Thyroid gland (tissue), 4 donors: ENCODE measurements at regions not wholly inside any gene's neighbourhood (a gene's known extent, or its start where the extent isn't known, plus 50 kb on each side); places are given as distances from the start of the nearest gene placed in this dataset.
"Not testable (repeated sequence)": the region's sequence is repeated elsewhere in the genome, so short reads cannot be mapped to it uniquely, and the experiment has no call there.

Experiments
- DNase-seq, 2 donors: peaks; one replicate each; pipeline ENCODE4 v3.0.0-alpha.2; 2019
- H3K27ac ChIP-seq, 3 donors: fragments of 200-600 bp; sonication (generic); 1 replicate in 2 of 3; 2 replicates in 1 of 3; pipeline ENCODE4 v1.5.1; 2016 to 2019; ENCODE audit warnings: mild to moderate bottlenecking in 1 of 3, moderate library complexity in 1 of 3
- H3K27me3 ChIP-seq: fragments of 200-600 bp; sonication (generic); one replicate; pipeline ENCODE4 v1.5.1; 2019
- H3K36me3 ChIP-seq, 2 donors: fragments of 200-600 bp; sonication (generic); one replicate each; pipeline ENCODE4 v1.5.1; 2016 to 2019
- H3K4me1 ChIP-seq, 2 donors: fragments of 200-600 bp; sonication (generic); one replicate each; pipeline ENCODE4 v1.5.1; 2017 to 2019
- H3K4me3 ChIP-seq, 3 donors: fragments of 200-600 bp; sonication (generic); replicated peaks in 1 of 3; 1 replicate in 2 of 3; 2 replicates in 1 of 3; pipeline ENCODE4 v1.5.1; 2016; ENCODE audit warnings: mild to moderate bottlenecking in 1 of 3
- H3K9me3 ChIP-seq: fragments of 200-600 bp; sonication (generic); one replicate; pipeline ENCODE4 v1.5.1; 2017
- POLR2A ChIP-seq, 2 donors: fragments of 450-650 bp; IDR thresholded peaks; one replicate each; pipeline ENCODE4 v1.6.1; 2017; ENCODE audit warnings: antibody characterized with exemption in 2 of 2, mild to moderate bottlenecking in 2 of 2, moderate library complexity in 1 of 2
- WGBS, 2 donors: methylation state at CpG; one replicate each; pipeline ENCODE4 v1.1.5; 2017; 5-methylcytosine and 5-hydroxymethylcytosine counted together
- intact Hi-C: fragments of 100-400 bp; cut with DNase I; formaldehyde crosslinking; loops from one replicate; pipeline ENCODE4 v1.15.1; 2023
- TF ChIP-seq, protein P1 (sequence below), 6 experiments: fragments of 200-600 bp in 3 of 6; fragments of 450-650 bp in 3 of 6; sonication (generic) in 3 of 6; IDR thresholded peaks; one replicate each; pipeline ENCODE4 v1.5.1; 2016 to 2019; ENCODE audit warnings: antibody characterized with exemption in 6 of 6, mild to moderate bottlenecking in 2 of 6, inconsistent platforms in 1 of 6, moderate library complexity in 1 of 6

DNA sequence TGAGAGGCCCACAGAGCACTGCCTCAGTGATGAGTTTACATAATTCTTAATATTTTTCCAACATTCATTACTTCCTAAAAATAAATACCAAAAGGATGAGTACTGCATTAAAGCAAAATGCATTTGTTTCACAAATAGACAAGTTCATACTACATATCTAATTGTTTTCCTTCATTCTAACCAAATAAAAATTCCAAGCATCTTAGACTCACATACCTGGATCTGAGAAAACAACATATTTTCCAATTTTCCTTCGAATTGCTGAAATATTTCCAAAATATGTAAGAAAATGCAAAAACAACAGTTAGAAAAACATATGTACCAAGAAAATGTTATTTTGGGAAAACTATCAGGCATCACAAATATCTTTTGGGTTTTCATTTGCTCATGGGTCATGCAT is 127.9 kb upstream of the CEP126 start:
- DNase-seq: no peak
- TF ChIP-seq, protein P1, sequence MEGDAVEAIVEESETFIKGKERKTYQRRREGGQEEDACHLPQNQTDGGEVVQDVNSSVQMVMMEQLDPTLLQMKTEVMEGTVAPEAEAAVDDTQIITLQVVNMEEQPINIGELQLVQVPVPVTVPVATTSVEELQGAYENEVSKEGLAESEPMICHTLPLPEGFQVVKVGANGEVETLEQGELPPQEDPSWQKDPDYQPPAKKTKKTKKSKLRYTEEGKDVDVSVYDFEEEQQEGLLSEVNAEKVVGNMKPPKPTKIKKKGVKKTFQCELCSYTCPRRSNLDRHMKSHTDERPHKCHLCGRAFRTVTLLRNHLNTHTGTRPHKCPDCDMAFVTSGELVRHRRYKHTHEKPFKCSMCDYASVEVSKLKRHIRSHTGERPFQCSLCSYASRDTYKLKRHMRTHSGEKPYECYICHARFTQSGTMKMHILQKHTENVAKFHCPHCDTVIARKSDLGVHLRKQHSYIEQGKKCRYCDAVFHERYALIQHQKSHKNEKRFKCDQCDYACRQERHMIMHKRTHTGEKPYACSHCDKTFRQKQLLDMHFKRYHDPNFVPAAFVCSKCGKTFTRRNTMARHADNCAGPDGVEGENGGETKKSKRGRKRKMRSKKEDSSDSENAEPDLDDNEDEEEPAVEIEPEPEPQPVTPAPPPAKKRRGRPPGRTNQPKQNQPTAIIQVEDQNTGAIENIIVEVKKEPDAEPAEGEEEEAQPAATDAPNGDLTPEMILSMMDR (IDR thresholded peaks at IDR 0.05): no peak
- no peak for TF ChIP-seq POLR2A (IDR thresholded peaks at IDR 0.05)
- Histone ChIP-seq H3K27ac (no peak overlapping the region), H3K27me3 (no peaks in the 10 kb centered on the region), H3K4me3 (no peak overlapping the region), H3K36me3 (no peaks in the 10 kb centered on the region), H3K9me3 (no peaks in the 10 kb centered on the region), H3K4me1 (no peaks in the 10 kb centered on the region)
- WGBS, 2 donors: 73 to 76% methylated on average over 1 of the region's 1 CpG
- intact Hi-C loops: no loop called here

DNA sequence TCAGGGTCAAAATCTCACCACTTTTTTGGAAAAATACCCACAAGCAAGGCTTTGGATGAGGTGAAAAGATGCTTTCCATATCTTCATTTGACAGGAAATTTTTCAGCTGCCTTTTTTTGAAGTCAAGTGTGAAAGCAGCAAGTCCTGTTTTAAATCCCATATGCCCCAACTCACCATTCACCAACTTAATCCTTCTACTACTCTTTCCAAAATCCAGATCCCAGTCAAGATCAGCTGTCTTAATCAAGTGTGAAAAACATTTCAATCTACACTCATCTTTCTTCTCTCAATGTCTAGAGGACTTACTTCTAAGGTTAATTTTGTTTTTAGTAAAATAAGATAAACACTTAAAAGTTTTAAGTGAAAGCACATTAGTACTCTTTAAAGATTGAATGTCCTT is 128.4 kb upstream of the CEP126 start:
- no peak for DNase-seq
- H3K4me3 ChIP-seq: no peak overlapping the region
- H3K9me3 ChIP-seq: no peaks in the 10 kb centered on the region
- intact Hi-C loops: no loop called here
- no peaks in the 10 kb centered on the region for H3K27me3 ChIP-seq
- no peaks in the 10 kb centered on the region for H3K4me1 ChIP-seq
- no peak overlapping the region for H3K27ac ChIP-seq
- H3K36me3 ChIP-seq: no peaks in the 10 kb centered on the region
- no peak for TF ChIP-seq POLR2A (IDR thresholded peaks at IDR 0.05)
- TF ChIP-seq, protein P1 (IDR thresholded peaks at IDR 0.05): no peak

DNA sequence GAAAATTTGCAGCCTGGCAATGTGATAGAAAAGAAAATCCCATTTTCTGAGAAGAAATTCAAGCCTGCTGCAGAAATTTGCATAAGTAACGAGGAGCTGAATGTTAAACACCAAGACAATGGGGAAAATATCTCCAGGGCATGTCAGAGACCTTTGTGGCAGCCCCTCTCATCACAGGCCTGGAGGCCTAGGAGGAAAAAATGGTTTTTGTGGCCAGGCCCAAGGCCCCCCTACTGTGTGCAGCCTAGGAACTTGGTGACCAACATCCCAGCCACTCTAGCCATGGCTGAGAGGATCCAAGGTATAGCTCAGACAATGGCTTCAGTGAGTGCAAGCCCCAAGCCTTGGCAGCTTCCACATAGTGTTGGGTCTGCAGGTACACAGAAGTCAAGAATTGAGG is 135.6 kb upstream of the CEP126 start:
- intact Hi-C loops, H3K27ac ChIP-seq, H3K4me1 ChIP-seq, H3K9me3 ChIP-seq, H3K4me3 ChIP-seq, DNase-seq, H3K36me3 ChIP-seq, H3K27me3 ChIP-seq: not testable (repeated sequence)
- 74 to 82% methylated on average over 1 of the region's 1 CpG for WGBS, 2 donors

DNA sequence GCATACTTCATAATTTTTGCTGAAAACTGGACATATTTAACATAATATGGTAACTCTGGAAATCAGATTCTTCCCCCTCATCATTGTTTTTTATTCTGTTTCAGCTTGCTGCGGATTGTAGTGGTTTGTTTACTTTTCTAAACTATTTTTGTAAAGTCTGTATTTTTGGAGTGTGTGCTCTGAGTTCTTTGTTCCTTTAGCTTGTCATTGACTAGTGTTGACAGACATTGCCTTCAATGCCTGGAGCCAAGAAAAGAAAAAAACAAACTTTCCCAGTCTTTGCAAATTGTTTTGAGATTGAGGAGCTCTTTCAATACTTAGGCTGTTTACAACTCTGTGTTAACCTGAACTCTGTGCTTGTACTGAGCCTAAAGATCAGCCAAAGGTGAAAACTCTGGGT is 137.3 kb upstream of the CEP126 start:
- no peak for DNase-seq
- Histone ChIP-seq H3K9me3 (no peaks in the 10 kb centered on the region), H3K27me3 (no peaks in the 10 kb centered on the region), H3K4me1 (no peaks in the 10 kb centered on the region), H3K36me3 (no peaks in the 10 kb centered on the region), H3K27ac (no peak overlapping the region), H3K4me3 (no peak overlapping the region)
- 42 to 49% methylated on average over 1 of the region's 1 CpG for WGBS, 2 donors
- intact Hi-C loops: no loop called here
- no peak for TF ChIP-seq POLR2A (IDR thresholded peaks at IDR 0.05)

DNA sequence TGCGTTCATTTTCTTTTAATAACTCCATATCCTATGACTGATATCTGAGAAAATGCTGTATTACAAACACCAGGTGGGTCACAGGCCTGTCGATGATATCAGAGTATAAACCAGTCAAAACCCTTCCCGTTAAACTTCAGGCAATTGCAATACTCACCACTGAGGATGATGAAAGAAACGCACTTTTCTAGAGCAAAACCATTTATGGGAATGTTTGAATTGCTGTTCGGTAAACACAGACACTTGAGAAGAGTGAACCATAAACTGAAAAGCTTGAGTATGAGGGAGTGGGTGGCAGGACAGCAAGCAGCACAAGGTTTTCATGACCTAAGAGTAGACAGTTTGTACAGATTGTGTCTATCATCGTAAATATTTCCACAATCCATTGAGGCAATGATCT is 139.8 kb upstream of the CEP126 start:
- Histone ChIP-seq H3K36me3 (no peaks in the 10 kb centered on the region), H3K27ac (no peak overlapping the region), H3K9me3 (no peaks in the 10 kb centered on the region), H3K4me1 (no peaks in the 10 kb centered on the region), H3K27me3 (no peaks in the 10 kb centered on the region), H3K4me3 (no peak overlapping the region)
- intact Hi-C loops: no loop called here
- no peak for DNase-seq
- WGBS, 2 donors: 69 to 75% methylated on average over 6 of the region's 6 CpGs
- TF ChIP-seq POLR2A (IDR thresholded peaks at IDR 0.05): no peak
- TF ChIP-seq, protein P1 (IDR thresholded peaks at IDR 0.05): no peak

DNA sequence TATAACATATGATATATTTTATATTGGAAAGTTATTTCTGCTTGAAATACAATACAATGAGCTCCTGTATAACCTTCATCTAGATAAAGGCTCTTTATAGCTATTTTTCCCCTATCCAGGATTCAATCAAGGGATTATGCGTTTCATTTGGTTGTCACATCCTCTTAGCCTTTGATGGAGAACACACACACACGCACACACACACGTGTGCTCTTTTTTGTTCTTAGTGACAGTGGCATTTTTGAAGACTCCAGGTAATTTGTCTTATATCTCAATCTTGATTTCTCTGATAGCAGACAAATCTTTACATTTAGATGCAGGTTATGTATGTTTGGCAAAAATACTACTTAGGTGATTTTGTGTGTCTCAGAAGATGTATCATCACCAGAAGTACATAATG is 144.2 kb upstream of the CEP126 start:
- Histone ChIP-seq H3K9me3 (no peaks in the 10 kb centered on the region), H3K36me3 (no peaks in the 10 kb centered on the region), H3K27ac (no peak overlapping the region), H3K4me3 (no peak overlapping the region), H3K4me1 (no peaks in the 10 kb centered on the region), H3K27me3 (no peaks in the 10 kb centered on the region)
- intact Hi-C loops: no loop called here
- WGBS, 2 donors: 92% methylated on average over 3 of the region's 3 CpGs
- no peak for TF ChIP-seq POLR2A (IDR thresholded peaks at IDR 0.05)
- TF ChIP-seq, protein P1 (IDR thresholded peaks at IDR 0.05): no peak
- no peak for DNase-seq
